ENCODE measurements at regions not wholly inside any gene's neighbourhood (a gene's known extent, or its start where the extent isn't known, plus 50 kb on each side); places are given as distances from the start of the nearest gene placed in this dataset.

DNA sequence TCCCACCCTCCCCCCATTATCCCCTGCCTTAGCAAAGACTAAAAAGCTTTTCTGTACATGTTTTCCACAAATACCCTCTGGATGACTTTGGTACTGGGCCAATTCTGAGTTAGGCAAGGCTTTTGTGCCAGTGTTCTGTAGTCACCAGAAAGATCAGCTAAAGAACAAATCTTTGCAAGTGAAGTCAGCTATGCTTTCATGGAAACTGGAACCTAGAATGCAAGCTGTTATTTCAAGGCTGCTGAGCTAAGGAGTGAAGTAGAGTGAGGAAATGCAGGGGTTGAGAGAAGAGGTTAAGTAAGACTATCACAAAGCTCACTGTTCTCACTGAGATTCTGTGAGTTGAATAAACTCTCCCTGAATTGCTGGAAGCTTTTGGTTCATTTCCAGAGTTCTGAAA lies 107.8 kb upstream of the CNTN3 start:
- peaks cover 2% of the 10 kb centered on the region for H3K27me3 Mint-ChIP-seq (ENCODE audit: insufficient read depth, low read depth)
- Histone ChIP-seq H2AFZ (replicated peaks) (no peak overlapping the region), H3K27me3 (no peaks in the 10 kb centered on the region), H3K79me2 (ENCODE audit: low read depth) (no peaks in the 10 kb centered on the region), H3F3A (ENCODE audit: low read depth) (no peaks in the 10 kb centered on the region), H3K27ac (no peak overlapping the region), H3K4me3 (no peak overlapping the region), H3K4me1 (no peaks in the 10 kb centered on the region), H3K36me3 (no peaks in the 10 kb centered on the region), H3K9ac (no peak overlapping the region), H4K20me1 (ENCODE audit: low read depth) (no peaks in the 10 kb centered on the region), H3K9me3 (ENCODE audit: low read depth) (no peaks in the 10 kb centered on the region), H3K4me2 (no peak overlapping the region)
- H3K27ac Mint-ChIP-seq, result no peak overlapping the region
- peaks cover 19% of the 10 kb centered on the region for H3K9me3 Mint-ChIP-seq
- TF ChIP-seq EZH2phosphoT487 (IDR thresholded peaks at IDR 0.05) (no peak), EZH2 (IDR thresholded peaks at IDR 0.05) (no peak), CTCF (IDR thresholded peaks at IDR 0.05) (no peak)
- no peak overlapping the region for H3K4me3 Mint-ChIP-seq
- no peak for DNase-seq (ENCODE audit: low spot score)
- peaks cover 2% of the 10 kb centered on the region for H3K36me3 Mint-ChIP-seq
- no peaks in the 10 kb centered on the region for H3K4me1 Mint-ChIP-seq

GRCh38 chr3:74713977-74714376 lies 99.5 kb upstream of the CNTN3 start:
- Histone ChIP-seq H3K4me1 (no peaks in the 10 kb centered on the region), H2AFZ (replicated peaks) (no peak overlapping the region), H3F3A (ENCODE audit: low read depth) (no peaks in the 10 kb centered on the region), H3K9me3 (ENCODE audit: low read depth) (no peaks in the 10 kb centered on the region), H3K4me2 (no peak overlapping the region), H3K9ac (no peak overlapping the region), H3K27me3 (no peaks in the 10 kb centered on the region), H3K79me2 (ENCODE audit: low read depth) (no peaks in the 10 kb centered on the region), H4K20me1 (ENCODE audit: low read depth) (no peaks in the 10 kb centered on the region), H3K4me3 (no peak overlapping the region), H3K27ac (no peak overlapping the region), H3K36me3 (no peaks in the 10 kb centered on the region)
- no peaks in the 10 kb centered on the region for H3K4me1 Mint-ChIP-seq
- H3K36me3 Mint-ChIP-seq, result no peaks in the 10 kb centered on the region
- H3K9me3 Mint-ChIP-seq, result peaks cover 5% of the 10 kb centered on the region
- peaks cover 2% of the 10 kb centered on the region for H3K27me3 Mint-ChIP-seq (ENCODE audit: insufficient read depth, low read depth)
- no peak for DNase-seq (ENCODE audit: low spot score)
- H3K27ac Mint-ChIP-seq, result no peak overlapping the region
- no peak overlapping the region for H3K4me3 Mint-ChIP-seq
- TF ChIP-seq EZH2phosphoT487 (IDR thresholded peaks at IDR 0.05) (no peak), CTCF (IDR thresholded peaks at IDR 0.05) (no peak), EZH2 (IDR thresholded peaks at IDR 0.05) (no peak)

- TF ChIP-seq EZH2 (IDR thresholded peaks at IDR 0.05), result no peak
- no peak for TF ChIP-seq EZH2phosphoT487 (IDR thresholded peaks at IDR 0.05)
- no peak for TF ChIP-seq CTCF (IDR thresholded peaks at IDR 0.05)
- H3K4me3 Mint-ChIP-seq, result no peak overlapping the region
- H3K4me2 ChIP-seq, result no peak overlapping the region
- peaks cover 5% of the 10 kb centered on the region for H3K9me3 Mint-ChIP-seq
- no peak overlapping the region for H3K9ac ChIP-seq
- H3K27me3 ChIP-seq, result no peaks in the 10 kb centered on the region
- no peak overlapping the region for H2AFZ ChIP-seq (replicated peaks)
- H3F3A ChIP-seq (ENCODE audit: low read depth), result no peaks in the 10 kb centered on the region
- H3K36me3 Mint-ChIP-seq, result no peaks in the 10 kb centered on the region
- H3K4me1 ChIP-seq, result no peaks in the 10 kb centered on the region
- no peaks in the 10 kb centered on the region for H3K9me3 ChIP-seq (ENCODE audit: low read depth)
- H3K4me3 ChIP-seq, result no peak overlapping the region
- no peak overlapping the region for H3K27ac Mint-ChIP-seq
- no peaks in the 10 kb centered on the region for H3K36me3 ChIP-seq
- H3K27me3 Mint-ChIP-seq (ENCODE audit: insufficient read depth, low read depth), result peaks cover 2% of the 10 kb centered on the region
- H3K4me1 Mint-ChIP-seq, result no peaks in the 10 kb centered on the region
- no peak overlapping the region for H3K27ac ChIP-seq
- no peak for DNase-seq (ENCODE audit: low spot score)
- no peaks in the 10 kb centered on the region for H3K79me2 ChIP-seq (ENCODE audit: low read depth)
- H4K20me1 ChIP-seq (ENCODE audit: low read depth), result no peaks in the 10 kb centered on the region
These were observed 97.6 kb upstream of the CNTN3 start for GRCh38 chr3:74711913-74712512.
